Neural cell (in vitro differentiated cells): ENCODE measurements at regions not wholly inside any gene's neighbourhood (a gene's known extent, or its start where the extent isn't known, plus 50 kb on each side); places are given as distances from the start of the nearest gene placed in this dataset.

Experiments
- H2AFZ ChIP-seq: fragments of 200-600, 300-800 bp; sonication (generic), shearing (Covaris generic); 2 replicates; pipeline ENCODE4 v1.6.0; 2014; ENCODE audit warnings: low read depth, mild to moderate bottlenecking, antibody characterized with exemption, low read length, moderate library complexity
- H3F3A ChIP-seq: fragments of 200-600 bp; shearing (Covaris generic); 2 replicates; pipeline ENCODE4 v1.6.1; 2016; ENCODE audit warnings: mild to moderate bottlenecking, moderate library complexity, mixed read lengths, antibody characterized with exemption, low read length; ENCODE audit not compliant: insufficient read depth, poor library complexity, severe bottlenecking
- H3K27ac ChIP-seq: fragments of 200-600, 300-800 bp; sonication (generic), shearing (Covaris generic); 2 replicates; pipeline ENCODE4 v1.5.1; 2014; ENCODE audit warnings: mild to moderate bottlenecking, low read length, moderate library complexity
- H3K27me3 ChIP-seq: fragments of 300-800, 200-600 bp; sonication (generic), shearing (Covaris generic); 2 replicates; pipeline ENCODE4 v1.6.0; 2014; ENCODE audit warnings: mild to moderate bottlenecking, low read depth, low read length, moderate library complexity; ENCODE audit not compliant: insufficient read depth
- H3K36me3 ChIP-seq: fragments of 300-800, 200-600 bp; sonication (generic), shearing (Covaris generic); 2 replicates; pipeline ENCODE4 v1.5.1; 2014; ENCODE audit warnings: mild to moderate bottlenecking, antibody characterized with exemption, low read length, moderate library complexity; ENCODE audit not compliant: insufficient read depth
- H3K4me2 ChIP-seq: fragments of 300-800, 200-600 bp; sonication (generic), shearing (Covaris generic); 2 replicates; pipeline ENCODE4 v1.6.0; 2014; ENCODE audit warnings: mild to moderate bottlenecking, low read length
- H3K4me3 ChIP-seq: fragments of 300-800, 200-600 bp; sonication (generic), shearing (Covaris generic); 2 replicates; pipeline ENCODE4 v1.5.1; 2014; ENCODE audit warnings: mild to moderate bottlenecking, low read length, moderate library complexity
- H3K79me2 ChIP-seq: fragments of 200-600 bp; shearing (Covaris generic); replicated peaks from 2 replicates; pipeline ENCODE4 v1.6.0; 2014; ENCODE audit warnings: mild to moderate bottlenecking, low read length, moderate library complexity; ENCODE audit not compliant: insufficient read depth
- H3K9ac ChIP-seq: fragments of 300-800, 200-600 bp; sonication (generic), shearing (Covaris generic); 2 replicates; pipeline ENCODE4 v1.6.1; 2016; ENCODE audit warnings: mild to moderate bottlenecking, low read length, mixed read lengths
- H3K9me2 ChIP-seq: fragments of 200-600 bp; shearing (Covaris generic); 2 replicates; pipeline ENCODE4 v1.6.1; 2016; ENCODE audit warnings: mild to moderate bottlenecking, low read length, mixed read lengths; ENCODE audit not compliant: insufficient read depth
- H3K9me3 ChIP-seq: fragments of 200-600, 300-800 bp; sonication (generic), shearing (Covaris generic); 2 replicates; pipeline ENCODE4 v1.6.1; 2016; ENCODE audit warnings: mild to moderate bottlenecking, mixed run types, low read length, moderate library complexity, mixed read lengths
- H4K20me1 ChIP-seq: fragments of 200-600 bp; shearing (Covaris generic); 2 replicates; pipeline ENCODE4 v1.6.1; 2016; ENCODE audit warnings: mild to moderate bottlenecking, mixed run types; ENCODE audit not compliant: insufficient read depth
- CTCF ChIP-seq: fragments of 450-650 bp; IDR thresholded peaks from 2 replicates; pipeline ENCODE4 v1.5.1; 2014; ENCODE audit warnings: antibody characterized with exemption, mild to moderate bottlenecking, moderate library complexity; ENCODE audit not compliant: poor library complexity, severe bottlenecking
- EP300 ChIP-seq: fragments of 450-650 bp; conservative IDR thresholded peaks from 2 replicates; pipeline ENCODE4 v1.6.1; 2014; ENCODE audit warnings: antibody characterized with exemption, mild to moderate bottlenecking, moderate library complexity; ENCODE audit not compliant: poor library complexity, severe bottlenecking
- EZH2 ChIP-seq: fragments of 200-600, 300-800 bp; shearing (Covaris generic), sonication (generic); IDR thresholded peaks from 2 replicates; pipeline ENCODE4 v1.6.1; 2014; ENCODE audit warnings: antibody characterized with exemption, low read length, borderline replicate concordance, mild to moderate bottlenecking; ENCODE audit not compliant: insufficient read depth, poor library complexity, severe bottlenecking
- MXI1 ChIP-seq: fragments of 450-650 bp; conservative IDR thresholded peaks from 2 replicates; pipeline ENCODE4 v1.6.1; 2014; ENCODE audit warnings: antibody characterized with exemption, mild to moderate bottlenecking; ENCODE audit not compliant: poor library complexity, severe bottlenecking
- POLR2AphosphoS5 ChIP-seq: IDR thresholded peaks from 2 replicates; pipeline ENCODE4 v1.6.1; 2012
- RAD21 ChIP-seq: fragments of 450-650 bp; conservative IDR thresholded peaks from 2 replicates; pipeline ENCODE4 v1.6.1; 2014; ENCODE audit warnings: antibody characterized with exemption, mild to moderate bottlenecking, moderate library complexity
- REST ChIP-seq: IDR thresholded peaks from 2 replicates; pipeline ENCODE4 v1.6.1; 2012; ENCODE audit warnings: borderline replicate concordance
- SMC3 ChIP-seq: fragments of 450-650 bp; conservative IDR thresholded peaks from 2 replicates; pipeline ENCODE4 v1.6.1; 2014; ENCODE audit warnings: antibody characterized with exemption, mild to moderate bottlenecking, moderate library complexity; ENCODE audit not compliant: poor library complexity
- TAF1 ChIP-seq: IDR thresholded peaks from 2 replicates; pipeline ENCODE4 v1.6.1; 2012; ENCODE audit warnings: low read depth

- Histone ChIP-seq H3K27me3 (no peaks in the 10 kb centered on the region), H3K9me2 (no peaks in the 10 kb centered on the region), H3K9ac (no peak overlapping the region), H2AFZ (no peak overlapping the region), H3K9me3 (no peaks in the 10 kb centered on the region), H3K4me3 (no peak overlapping the region), H3F3A (no peaks in the 10 kb centered on the region), H3K4me2 (no peak overlapping the region), H4K20me1 (no peaks in the 10 kb centered on the region), H3K27ac (no peak overlapping the region), H3K79me2 (no peaks in the 10 kb centered on the region), H3K36me3 (no peaks in the 10 kb centered on the region)
- TF ChIP-seq MXI1 (no peak), REST (no peak)
Measured at GRCh38 chr18:30730915-30731314, 311.6 kb downstream of the DSC3 start.

GRCh38 chr18:30727849-30728248 is 314.7 kb downstream of the DSC3 start:
- no peaks in the 10 kb centered on the region for H3K79me2 ChIP-seq
- no peak overlapping the region for H2AFZ ChIP-seq
- H3K27me3 ChIP-seq = no peaks in the 10 kb centered on the region
- H3F3A ChIP-seq = no peaks in the 10 kb centered on the region
- TF ChIP-seq SMC3 (no peak), REST (no peak), MXI1 (no peak), TAF1 (no peak), EZH2 (no peak), CTCF (no peak), POLR2AphosphoS5 (no peak), EP300 (no peak), RAD21 (no peak)
- H3K4me2 ChIP-seq = no peak overlapping the region
- no peaks in the 10 kb centered on the region for H3K9me2 ChIP-seq
- H3K4me3 ChIP-seq = no peak overlapping the region
- no peaks in the 10 kb centered on the region for H3K36me3 ChIP-seq
- H4K20me1 ChIP-seq = no peaks in the 10 kb centered on the region
- no peak overlapping the region for H3K9ac ChIP-seq
- H3K9me3 ChIP-seq = no peaks in the 10 kb centered on the region
- no peak overlapping the region for H3K27ac ChIP-seq
